DND-41 (cell line): ENCODE measurements at regions not wholly inside any gene's neighbourhood (a gene's known extent, or its start where the extent isn't known, plus 50 kb on each side); places are given as distances from the start of the nearest gene placed in this dataset.

Experiments
- EZH2 ChIP-seq: IDR thresholded peaks from 3 replicates; pipeline ENCODE4 v1.6.1; 2012; ENCODE audit warnings: borderline replicate concordance, low read depth, mild to moderate bottlenecking, moderate library complexity, low read length, inconsistent platforms; ENCODE audit not compliant: severe bottlenecking
- TF ChIP-seq, protein P1 (sequence below): IDR thresholded peaks from 2 replicates; pipeline ENCODE4 v1.5.1; 2012; ENCODE audit warnings: borderline replicate concordance, low read length, moderate library complexity, mild to moderate bottlenecking; ENCODE audit not compliant: poor library complexity, severe bottlenecking; ENCODE audit errors: extremely low read depth

DNA sequence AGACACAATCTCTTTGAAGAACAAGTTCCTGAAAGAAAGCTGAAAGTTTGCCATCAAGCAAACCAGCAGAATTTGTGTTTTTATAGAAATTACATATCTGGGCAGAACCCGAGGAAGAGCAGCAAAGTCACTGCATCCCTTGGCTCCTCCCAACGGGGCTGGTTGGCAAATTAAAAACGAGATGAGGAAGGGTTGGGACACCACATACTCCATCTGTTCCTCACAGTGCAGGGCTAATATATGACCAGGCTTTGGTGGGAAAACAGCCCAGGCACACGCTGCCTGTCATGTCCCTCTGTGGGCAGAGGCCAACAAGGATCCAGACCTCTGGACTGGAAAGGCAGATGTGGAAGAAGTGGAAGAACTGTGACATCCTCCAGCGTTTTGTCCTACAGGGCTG lies 607.3 kb downstream of the CDH26 start:
- TF ChIP-seq, protein P1, sequence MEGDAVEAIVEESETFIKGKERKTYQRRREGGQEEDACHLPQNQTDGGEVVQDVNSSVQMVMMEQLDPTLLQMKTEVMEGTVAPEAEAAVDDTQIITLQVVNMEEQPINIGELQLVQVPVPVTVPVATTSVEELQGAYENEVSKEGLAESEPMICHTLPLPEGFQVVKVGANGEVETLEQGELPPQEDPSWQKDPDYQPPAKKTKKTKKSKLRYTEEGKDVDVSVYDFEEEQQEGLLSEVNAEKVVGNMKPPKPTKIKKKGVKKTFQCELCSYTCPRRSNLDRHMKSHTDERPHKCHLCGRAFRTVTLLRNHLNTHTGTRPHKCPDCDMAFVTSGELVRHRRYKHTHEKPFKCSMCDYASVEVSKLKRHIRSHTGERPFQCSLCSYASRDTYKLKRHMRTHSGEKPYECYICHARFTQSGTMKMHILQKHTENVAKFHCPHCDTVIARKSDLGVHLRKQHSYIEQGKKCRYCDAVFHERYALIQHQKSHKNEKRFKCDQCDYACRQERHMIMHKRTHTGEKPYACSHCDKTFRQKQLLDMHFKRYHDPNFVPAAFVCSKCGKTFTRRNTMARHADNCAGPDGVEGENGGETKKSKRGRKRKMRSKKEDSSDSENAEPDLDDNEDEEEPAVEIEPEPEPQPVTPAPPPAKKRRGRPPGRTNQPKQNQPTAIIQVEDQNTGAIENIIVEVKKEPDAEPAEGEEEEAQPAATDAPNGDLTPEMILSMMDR: no peak
- TF ChIP-seq EZH2: no peak
